ENCODE measurements at regions not wholly inside any gene's neighbourhood (a gene's known extent, or its start where the extent isn't known, plus 50 kb on each side); places are given as distances from the start of the nearest gene placed in this dataset.

GRCh38 chr16:51648526-51648925, 497.5 kb upstream of the SALL1 start:
- DNase-seq, result no peak

DNA sequence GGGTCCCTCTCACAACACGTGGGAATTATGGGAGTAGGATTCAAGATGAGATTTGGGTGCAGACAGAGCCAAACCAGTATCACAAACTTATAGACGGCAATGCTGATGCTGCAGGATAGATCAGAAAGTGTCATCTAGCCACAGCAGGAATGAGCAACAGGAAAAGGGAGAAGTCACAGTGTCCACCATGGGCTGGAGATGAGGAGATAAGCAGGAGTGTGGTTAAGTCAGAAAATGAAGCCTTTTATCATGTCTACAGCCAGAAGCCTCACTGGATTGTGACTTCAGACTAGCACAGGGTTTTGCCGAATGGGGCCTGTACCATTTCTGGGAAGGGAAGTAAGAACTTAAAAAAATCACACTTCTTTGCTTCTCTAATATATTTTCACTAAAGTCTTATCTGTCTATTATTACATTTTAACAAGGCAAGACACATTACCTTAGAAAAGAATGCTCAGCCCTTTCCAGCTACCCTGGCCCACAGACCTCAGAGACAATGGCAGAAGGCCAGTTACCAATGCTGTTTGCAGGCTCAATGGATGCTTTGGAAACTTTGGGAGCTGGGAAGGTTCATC, 490.2 kb upstream of the SALL1 start:
- DNase-seq, result no peak

GRCh38 chr16:51640196-51640595, 489.1 kb upstream of the SALL1 start:
- DNase-seq, result no peak

GRCh38 chr16:51638339-51639135, 487.5 kb upstream of the SALL1 start:
- DNase-seq, result no peak

DNA sequence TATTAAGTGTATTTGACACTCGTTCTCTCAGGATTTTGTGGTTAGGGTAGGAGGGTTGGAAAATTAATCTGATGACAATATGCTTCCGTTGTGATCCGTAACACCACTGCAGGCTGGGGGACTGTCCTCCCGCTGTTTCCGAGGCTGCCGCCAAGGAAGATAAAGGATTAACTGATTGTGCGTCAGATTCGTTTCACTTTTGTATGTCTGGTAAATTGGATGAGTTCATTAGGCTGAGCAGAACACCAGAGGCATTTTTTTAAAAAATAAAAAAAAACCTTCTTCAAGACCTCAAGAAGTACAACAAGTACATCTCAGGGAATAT, 486.7 kb upstream of the SALL1 start:
- DNase-seq, result no peak

DNA sequence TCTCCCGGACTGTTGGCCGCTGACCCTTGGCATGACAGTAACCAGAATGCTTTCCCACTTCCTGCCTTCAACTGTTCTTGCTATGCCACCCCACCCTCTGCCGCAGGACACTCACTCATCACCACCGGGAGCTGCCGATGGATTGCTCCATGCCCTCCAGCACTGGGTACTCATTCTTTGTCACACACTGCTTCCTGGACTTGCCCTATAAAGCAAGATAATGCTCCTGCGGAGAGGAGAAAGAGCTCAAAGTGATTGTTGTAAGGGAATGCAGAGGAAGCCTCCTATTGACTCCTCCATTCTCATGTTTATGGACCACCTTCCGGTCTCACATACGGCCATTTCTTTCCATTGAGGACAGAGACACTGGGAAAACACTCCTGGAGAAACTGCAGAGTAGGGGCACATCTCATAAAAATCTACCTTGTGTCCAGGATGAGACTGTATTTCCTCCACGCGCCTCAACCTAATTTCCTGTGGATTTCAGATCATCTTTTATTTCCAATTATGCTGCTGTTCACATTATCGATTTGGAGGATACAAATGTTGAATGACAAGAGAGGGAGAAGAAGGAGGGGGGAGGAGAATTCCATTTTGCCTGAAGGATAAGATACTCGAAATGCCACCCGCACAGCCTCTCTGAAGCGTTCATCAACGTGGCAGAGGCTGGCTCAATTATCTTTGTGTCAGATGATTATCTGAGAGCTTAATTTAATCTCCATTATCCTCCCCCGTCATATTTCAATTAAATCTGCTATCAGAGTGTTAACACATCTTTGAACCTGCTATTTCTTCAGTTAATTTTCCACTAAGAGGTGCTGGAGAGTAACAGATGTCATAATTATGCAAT, 486.1 kb upstream of the SALL1 start:
- DNase-seq, result peak; percentile 12

DNA sequence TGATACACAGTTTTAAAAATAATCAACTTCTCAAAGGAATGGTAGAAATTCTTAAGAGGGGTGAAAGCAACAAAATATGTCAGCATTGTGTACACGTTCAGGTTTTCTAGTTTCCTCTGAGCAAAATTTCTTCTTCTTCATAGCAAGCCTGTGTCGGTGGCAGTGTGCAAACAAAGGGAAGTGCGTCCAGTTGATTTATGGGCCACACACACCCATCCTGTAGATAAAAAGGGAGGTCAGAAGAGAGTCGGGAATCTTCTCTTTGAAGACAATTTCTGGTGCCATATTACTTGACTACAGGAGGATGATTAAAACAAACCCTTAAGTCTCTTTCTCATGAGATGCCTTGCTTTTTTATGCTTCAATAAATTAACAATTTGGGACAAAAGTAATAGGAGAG, 484.1 kb upstream of the SALL1 start:
- DNase-seq, result no peak

GRCh38 chr16:51630076-51630475, 479.0 kb upstream of the SALL1 start:
- DNase-seq, result no peak

GRCh38 chr16:51629576-51629975, 478.5 kb upstream of the SALL1 start:
- DNase-seq, result no peak

- no peak for DNase-seq
Observed at GRCh38 chr16:51624080-51624775, 473.2 kb upstream of the SALL1 start.

- no peak for DNase-seq
Observed at GRCh38 chr16:51621610-51622009, 470.5 kb upstream of the SALL1 start.

- DNase-seq, result no peak
Observed at GRCh38 chr16:51615141-51615540, 464.1 kb upstream of the SALL1 start.

GRCh38 chr16:51607201-51607651, 456.2 kb upstream of the SALL1 start:
- DNase-seq, result no peak

GRCh38 chr16:51596247-51596646, 445.2 kb upstream of the SALL1 start:
- no peak for DNase-seq

DNA sequence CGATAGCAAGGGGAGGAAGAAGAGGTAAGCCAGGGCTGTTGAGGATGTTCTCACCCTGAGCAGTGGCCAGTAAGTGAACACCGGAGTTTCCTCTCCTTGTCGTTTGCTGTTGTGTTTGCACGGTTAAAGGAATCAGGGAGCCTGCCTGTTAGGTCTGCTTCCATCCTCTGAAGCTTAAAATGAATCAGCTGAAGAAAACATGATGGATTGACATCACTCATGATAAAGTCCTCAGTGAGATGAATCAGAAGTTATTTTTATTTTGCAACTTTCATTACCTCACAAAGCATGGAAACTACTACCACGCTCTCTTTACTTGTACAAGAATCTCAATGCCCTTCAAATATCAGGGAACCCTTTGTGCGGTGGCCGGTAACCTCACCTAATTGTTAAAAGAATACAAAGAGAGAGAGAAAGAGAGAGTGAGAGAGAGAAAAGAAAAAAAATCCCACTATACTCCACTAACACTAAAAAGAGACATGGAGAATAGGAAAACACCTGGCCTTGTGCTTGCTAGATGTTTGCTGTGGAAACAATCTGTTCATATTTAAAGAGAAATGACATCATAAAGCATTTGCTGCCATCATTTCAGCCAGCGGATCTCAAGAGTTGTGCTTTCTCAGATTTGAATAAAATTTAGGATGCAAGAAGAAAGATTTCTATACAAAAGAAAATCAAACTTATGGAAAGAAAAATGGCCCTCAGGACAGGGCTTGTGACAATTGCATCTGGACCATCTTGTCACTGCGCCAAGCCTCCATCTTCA, 441.6 kb upstream of the SALL1 start:
- DNase-seq, result no peak

DNA sequence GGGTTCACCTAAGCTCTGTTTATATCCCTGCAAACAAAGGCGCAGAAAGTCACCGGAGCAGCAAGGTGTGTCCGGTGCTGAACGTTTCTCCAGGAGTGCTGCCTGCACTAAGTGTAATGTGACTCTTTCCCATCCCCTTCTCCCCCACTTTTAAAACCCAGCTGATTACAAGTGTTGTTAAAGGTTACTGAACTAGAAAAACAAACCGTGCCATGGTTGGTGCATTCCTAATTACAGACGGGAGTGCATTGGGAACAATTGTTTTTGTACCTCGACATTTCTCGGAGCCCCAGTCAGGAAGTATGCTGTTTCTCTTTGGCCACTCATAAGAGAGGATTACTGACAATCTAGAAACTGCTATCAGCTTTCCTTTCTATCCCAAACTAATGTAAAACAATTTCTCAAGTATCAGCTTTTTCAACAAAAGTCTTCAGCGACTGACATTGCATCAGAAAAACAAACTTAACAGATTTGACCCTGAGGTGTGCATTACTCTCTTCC, 441.0 kb upstream of the SALL1 start:
- no peak for DNase-seq

DNA sequence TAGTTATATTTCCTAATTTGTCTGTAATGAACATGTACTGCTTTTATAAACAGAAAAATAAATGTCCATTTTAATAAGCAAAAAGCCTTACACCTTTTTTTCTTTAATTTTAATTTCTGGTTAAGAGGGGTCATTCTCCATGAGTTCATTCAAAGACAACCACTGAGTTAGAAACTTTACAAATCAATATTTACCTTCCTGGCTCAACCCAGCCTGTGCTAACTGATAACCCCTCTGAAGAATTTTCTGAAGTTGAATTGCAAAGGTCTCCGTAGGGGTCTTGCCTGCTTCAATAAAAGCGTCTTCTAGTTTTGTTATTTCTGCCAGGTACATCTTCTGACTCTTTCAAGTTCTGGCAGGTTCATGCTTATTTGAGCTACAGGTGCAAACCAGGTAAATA, 440.4 kb upstream of the SALL1 start:
- DNase-seq, result no peak

- DNase-seq, result no peak
Observed at GRCh38 chr16:51579652-51580360, 428.7 kb upstream of the SALL1 start.

DNA sequence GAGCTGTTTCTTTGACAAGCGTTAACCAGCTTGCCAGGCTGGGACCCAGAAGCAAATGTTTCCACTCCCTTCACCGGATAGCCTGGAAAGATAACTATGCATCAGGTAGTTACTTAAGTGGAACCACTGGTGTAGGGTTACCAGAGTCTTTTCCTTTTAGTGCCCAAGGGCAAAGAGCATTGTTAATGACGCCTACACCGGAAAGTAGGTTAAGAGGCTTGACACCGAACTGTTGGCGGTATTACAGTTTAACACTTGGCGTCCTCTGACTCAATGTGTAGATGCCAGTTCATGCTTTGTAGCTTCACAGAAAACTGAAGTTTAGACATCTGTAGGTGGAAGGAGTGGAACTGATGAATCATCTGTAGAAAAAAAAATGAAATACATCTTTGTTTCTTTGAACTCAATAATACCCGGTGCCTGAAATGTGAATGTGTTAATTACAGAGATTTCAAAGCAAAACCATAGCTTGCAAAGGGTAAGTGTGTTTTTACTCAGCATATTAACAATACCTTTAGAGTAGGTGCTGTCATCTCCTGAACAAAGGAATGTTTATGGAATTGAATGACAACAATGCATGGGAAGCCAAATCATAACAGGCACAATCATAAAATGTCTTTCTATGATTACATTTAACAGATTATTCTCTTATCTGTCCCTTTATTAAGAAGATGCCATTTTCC, 426.7 kb upstream of the SALL1 start:
- no peak for DNase-seq

DNA sequence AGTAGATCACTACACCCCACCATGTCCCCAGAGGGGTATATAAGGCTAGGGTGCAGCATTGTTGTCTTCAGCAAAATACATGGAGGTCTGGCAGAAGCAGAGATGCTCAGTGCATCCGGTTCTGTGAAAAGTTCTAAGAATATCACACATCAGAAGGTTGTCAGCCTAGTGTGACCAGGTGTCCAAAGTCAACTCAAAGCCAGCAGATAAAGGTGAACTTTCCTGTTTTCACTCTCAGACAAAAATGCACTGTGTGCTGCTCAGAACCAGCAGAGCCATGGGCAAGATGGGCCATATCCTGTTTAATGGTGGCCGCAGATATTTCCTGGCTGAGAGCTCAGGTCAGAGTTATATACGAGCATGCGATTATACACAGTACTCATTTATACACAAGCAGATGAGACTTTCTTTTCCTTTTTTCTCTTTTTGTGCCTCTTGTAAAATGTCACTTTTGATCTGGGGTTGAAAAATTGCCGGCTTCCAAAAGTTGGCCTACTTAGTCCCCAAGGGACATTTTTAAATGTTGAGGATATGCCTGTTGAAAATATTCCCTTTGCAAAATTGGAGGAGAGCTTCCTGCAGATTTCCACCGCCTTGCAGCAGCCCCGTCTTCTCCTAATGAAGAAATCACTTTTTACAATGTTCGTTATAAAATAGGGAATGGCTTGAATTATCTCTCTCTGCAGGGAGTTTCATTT, 425.6 kb upstream of the SALL1 start:
- no peak for DNase-seq
